Endothelial cell (in vitro differentiated cells): ENCODE measurements at regions not wholly inside any gene's neighbourhood (a gene's known extent, or its start where the extent isn't known, plus 50 kb on each side); places are given as distances from the start of the nearest gene placed in this dataset.

Source experiments
- DNase-seq: peaks from one replicate; pipeline ENCODE4 v3.0.0; 2021; ENCODE audit warnings: low spot score
- H3K27ac Mint-ChIP-seq: one replicate; pipeline ENCODE4 v1.8.0; 2021; ENCODE audit warnings: mixed read lengths, inconsistent platforms; ENCODE audit not compliant: unreplicated experiment
- H3K27me3 Mint-ChIP-seq: one replicate; pipeline ENCODE4 v1.8.0; 2021; ENCODE audit warnings: mild to moderate bottlenecking, moderate library complexity, mixed read lengths, inconsistent platforms; ENCODE audit not compliant: unreplicated experiment
- H3K36me3 Mint-ChIP-seq: one replicate; pipeline ENCODE4 v1.8.0; 2021; ENCODE audit warnings: mild to moderate bottlenecking, low read depth, mixed read lengths, inconsistent platforms; ENCODE audit not compliant: unreplicated experiment
- H3K4me1 Mint-ChIP-seq: one replicate; pipeline ENCODE4 v1.8.0; 2021; ENCODE audit warnings: mild to moderate bottlenecking, mixed read lengths, inconsistent platforms; ENCODE audit not compliant: unreplicated experiment
- H3K4me3 Mint-ChIP-seq: one replicate; pipeline ENCODE4 v1.8.0; 2021; ENCODE audit warnings: mild to moderate bottlenecking, mixed read lengths, inconsistent platforms; ENCODE audit not compliant: unreplicated experiment
- H3K9me3 Mint-ChIP-seq: one replicate; pipeline ENCODE4 v1.8.0; 2021; ENCODE audit warnings: mixed read lengths, inconsistent platforms; ENCODE audit not compliant: unreplicated experiment
- TF ChIP-seq, protein P1 (sequence below): fragments of 200-600 bp; sonication (generic); IDR thresholded peaks from one replicate; pipeline ENCODE4 v1.5.0; 2021; ENCODE audit warnings: antibody characterized with exemption; ENCODE audit not compliant: unreplicated experiment

- TF ChIP-seq, protein P1, sequence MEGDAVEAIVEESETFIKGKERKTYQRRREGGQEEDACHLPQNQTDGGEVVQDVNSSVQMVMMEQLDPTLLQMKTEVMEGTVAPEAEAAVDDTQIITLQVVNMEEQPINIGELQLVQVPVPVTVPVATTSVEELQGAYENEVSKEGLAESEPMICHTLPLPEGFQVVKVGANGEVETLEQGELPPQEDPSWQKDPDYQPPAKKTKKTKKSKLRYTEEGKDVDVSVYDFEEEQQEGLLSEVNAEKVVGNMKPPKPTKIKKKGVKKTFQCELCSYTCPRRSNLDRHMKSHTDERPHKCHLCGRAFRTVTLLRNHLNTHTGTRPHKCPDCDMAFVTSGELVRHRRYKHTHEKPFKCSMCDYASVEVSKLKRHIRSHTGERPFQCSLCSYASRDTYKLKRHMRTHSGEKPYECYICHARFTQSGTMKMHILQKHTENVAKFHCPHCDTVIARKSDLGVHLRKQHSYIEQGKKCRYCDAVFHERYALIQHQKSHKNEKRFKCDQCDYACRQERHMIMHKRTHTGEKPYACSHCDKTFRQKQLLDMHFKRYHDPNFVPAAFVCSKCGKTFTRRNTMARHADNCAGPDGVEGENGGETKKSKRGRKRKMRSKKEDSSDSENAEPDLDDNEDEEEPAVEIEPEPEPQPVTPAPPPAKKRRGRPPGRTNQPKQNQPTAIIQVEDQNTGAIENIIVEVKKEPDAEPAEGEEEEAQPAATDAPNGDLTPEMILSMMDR, result no peak
- H3K27me3 Mint-ChIP-seq, result no peaks in the 10 kb centered on the region
- no peaks in the 10 kb centered on the region for H3K9me3 Mint-ChIP-seq
- DNase-seq, result no peak
- H3K4me1 Mint-ChIP-seq, result peaks cover 5% of the 10 kb centered on the region
- H3K4me3 Mint-ChIP-seq, result no peak overlapping the region
- H3K27ac Mint-ChIP-seq, result no peak overlapping the region
- H3K36me3 Mint-ChIP-seq, result no peaks in the 10 kb centered on the region
Measured at GRCh38 chr14:56862836-56863235, 52.6 kb upstream of the OTX2 start.

DNA sequence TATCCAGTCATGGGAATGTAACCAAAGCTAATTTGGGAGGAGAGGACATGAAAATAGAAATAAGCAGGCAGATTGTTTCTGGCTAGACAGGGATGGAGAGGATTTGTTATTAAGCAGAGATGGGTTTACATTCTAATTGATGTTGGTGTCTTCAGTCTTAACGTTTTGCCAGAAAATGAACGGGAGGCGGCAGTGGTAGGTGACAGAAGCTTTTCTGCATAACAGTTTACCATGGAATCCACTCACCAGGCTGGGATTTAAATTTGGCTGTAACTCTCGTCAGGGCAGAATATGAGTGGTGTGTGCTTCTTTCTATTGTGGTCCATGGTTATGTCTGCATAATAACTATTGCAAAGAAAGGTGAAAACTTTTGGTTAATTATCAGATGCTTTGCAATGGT is 50.2 kb upstream of the OTX2 start:
- H3K9me3 Mint-ChIP-seq, result no peaks in the 10 kb centered on the region
- no peak for DNase-seq
- peaks cover 10% of the 10 kb centered on the region for H3K4me1 Mint-ChIP-seq
- H3K4me3 Mint-ChIP-seq, result no peak overlapping the region
- peaks cover 1% of the 10 kb centered on the region for H3K27me3 Mint-ChIP-seq
- H3K27ac Mint-ChIP-seq, result no peak overlapping the region
- TF ChIP-seq, protein P1, result no peak
- H3K36me3 Mint-ChIP-seq, result no peaks in the 10 kb centered on the region
